IMR-90 (cell line): ENCODE measurements at regions not wholly inside any gene's neighbourhood (a gene's known extent, or its start where the extent isn't known, plus 50 kb on each side); places are given as distances from the start of the nearest gene placed in this dataset.
A peak's percentile ranks its signal among the peaks of the same experiment; 100 is the strongest.

Experiments used
- ATAC-seq: fragments of 200-7000 bp; cut with Tn5 transposase; 2 replicates; pipeline ENCODE4 v1.9.1; 2020; ENCODE audit warnings: low read depth, mild to moderate bottlenecking, moderate library complexity
- BruUV-seq: library from RNA; stranded (reverse); fragments of 400-500 nt; replicated peaks from 2 replicates; lab custom pipeline; 2021; lab: Mats Ljungman, UMichigan
- CTCF ChIA-PET: fragments of 300-600 bp; formaldehyde crosslinking; extraction: SDS; loops from one replicate; lab custom pipeline; 2021; ENCODE audit warnings: antibody characterized with exemption; lab: Yijun Ruan, JAX
- POLR2A ChIA-PET: fragments of 300-600 bp; sonication (Branson Sonifier 250); formaldehyde crosslinking; loops from one replicate; lab custom pipeline; 2022; ENCODE audit warnings: antibody characterized with exemption; ENCODE audit not compliant: unreplicated experiment; lab: Charles Lee
- DNase-seq: peaks from one replicate; pipeline ENCODE4 v3.0.0; 2013
- H2AFZ ChIP-seq: replicated peaks from 2 replicates; pipeline ENCODE3; 2013; ENCODE audit warnings: low read length, mild to moderate bottlenecking; ENCODE audit not compliant: poor library complexity
- H2AK5ac ChIP-seq: 2 replicates; pipeline ENCODE4 v1.6.1; 2013; ENCODE audit warnings: low read depth, low read length, inconsistent platforms
- H2AK9ac ChIP-seq: replicated peaks from 2 replicates; pipeline ENCODE3; 2013; ENCODE audit warnings: mild to moderate bottlenecking, low read depth, low read length, moderate library complexity; ENCODE audit not compliant: poor library complexity
- H2BK120ac ChIP-seq: 2 replicates; pipeline ENCODE4 v1.6.1; 2013; ENCODE audit warnings: low read depth, low read length, inconsistent platforms
- H2BK15ac ChIP-seq: 3 replicates; pipeline ENCODE4 v1.6.1; 2013; ENCODE audit warnings: low read depth, low read length, inconsistent platforms
- H2BK20ac ChIP-seq: 2 replicates; pipeline ENCODE4 v1.6.1; 2013; ENCODE audit warnings: low read depth, mild to moderate bottlenecking, inconsistent platforms, low read length, moderate library complexity
- H2BK5ac ChIP-seq: 2 replicates; pipeline ENCODE4 v1.6.1; 2013; ENCODE audit warnings: mild to moderate bottlenecking, low read depth, low read length, inconsistent platforms; ENCODE audit not compliant: poor library complexity, severe bottlenecking
- H3K14ac ChIP-seq: replicated peaks from 2 replicates; pipeline ENCODE4 v1.6.1; 2013; ENCODE audit warnings: low read depth, low read length, inconsistent platforms
- H3K18ac ChIP-seq: 2 replicates; pipeline ENCODE4 v1.6.1; 2013; ENCODE audit warnings: low read depth, low read length, control low read depth
- H3K23ac ChIP-seq: 2 replicates; pipeline ENCODE4 v1.6.1; 2013; ENCODE audit warnings: low read depth, low read length, inconsistent platforms
- H3K27ac ChIP-seq: 2 replicates; pipeline ENCODE4 v1.5.1; 2013; ENCODE audit warnings: mild to moderate bottlenecking, control low read depth, low read length; ENCODE audit not compliant: insufficient read depth
- H3K27me3 ChIP-seq: 2 replicates; pipeline ENCODE4 v1.6.1; 2013; ENCODE audit warnings: low read length; ENCODE audit not compliant: control insufficient read depth, insufficient read depth
- H3K36me3 ChIP-seq: 2 replicates; pipeline ENCODE4 v1.6.1; 2013; ENCODE audit warnings: low read length, mixed read lengths; ENCODE audit not compliant: control insufficient read depth, insufficient read depth
- H3K4ac ChIP-seq: 2 replicates; pipeline ENCODE4 v1.6.1; 2013; ENCODE audit warnings: low read depth, low read length, inconsistent platforms
- H3K4me1 ChIP-seq: 2 replicates; pipeline ENCODE4 v1.6.1; 2013; ENCODE audit warnings: low read length, mixed read lengths; ENCODE audit not compliant: control insufficient read depth, insufficient read depth
- H3K4me2 ChIP-seq: 2 replicates; pipeline ENCODE4 v1.6.1; 2013; ENCODE audit warnings: low read depth, mild to moderate bottlenecking, control low read depth, low read length, moderate library complexity
- H3K4me3 ChIP-seq: 2 replicates; pipeline ENCODE4 v1.5.1; 2013; ENCODE audit warnings: low read depth, mild to moderate bottlenecking, control low read depth, low read length, moderate library complexity; ENCODE audit not compliant: insufficient read depth
- H3K56ac ChIP-seq: 2 replicates; pipeline ENCODE4 v1.6.1; 2013; ENCODE audit warnings: low read length, inconsistent platforms; ENCODE audit not compliant: insufficient read depth; ENCODE audit errors: extremely low read depth
- H3K79me1 ChIP-seq, 2 experiments: 2 replicates each; pipeline ENCODE4 v1.6.1; 2013; ENCODE audit warnings: low read length in 2 of 2, inconsistent platforms in 1 of 2, low read depth in 1 of 2
- H3K9ac ChIP-seq: 2 replicates; pipeline ENCODE4 v1.6.1; 2013; ENCODE audit warnings: low read depth, low read length, control low read depth
- H3K9me1 ChIP-seq: 2 replicates; pipeline ENCODE4 v1.6.1; 2013; ENCODE audit warnings: low read length, inconsistent platforms; ENCODE audit not compliant: insufficient read depth
- H3K9me3 ChIP-seq: 2 replicates; pipeline ENCODE4 v1.6.1; 2013; ENCODE audit warnings: low read length; ENCODE audit not compliant: control insufficient read depth, insufficient read depth
- H4K20me1 ChIP-seq: 2 replicates; pipeline ENCODE4 v1.6.1; 2013; ENCODE audit warnings: low read length, inconsistent platforms; ENCODE audit not compliant: insufficient read depth
- H4K5ac ChIP-seq: 2 replicates; pipeline ENCODE4 v1.6.1; 2013; ENCODE audit warnings: mild to moderate bottlenecking, low read depth, low read length, control low read depth
- H4K8ac ChIP-seq, 2 experiments: 2 replicates each; pipeline ENCODE4 v1.6.1; 2013; ENCODE audit warnings: low read depth in 2 of 2, low read length in 2 of 2, control low read depth in 1 of 2, inconsistent platforms in 1 of 2
- H4K91ac ChIP-seq: 2 replicates; pipeline ENCODE4 v1.6.1; 2013; ENCODE audit warnings: low read depth, low read length, inconsistent platforms; ENCODE audit not compliant: insufficient read depth
- CHD1 ChIP-seq: IDR thresholded peaks from 2 replicates; pipeline ENCODE4 v1.6.1; 2012; ENCODE audit warnings: low read depth, low read length, improper control_type of control experiment
- CTCF ChIP-seq: conservative IDR thresholded peaks from 2 replicates; pipeline ENCODE4 v1.5.1; 2012; ENCODE audit warnings: mild to moderate bottlenecking, low read depth, low read length, improper control_type of control experiment
- MAFK ChIP-seq: IDR thresholded peaks from 2 replicates; pipeline ENCODE4 v1.6.1; 2012; ENCODE audit warnings: low read depth, low read length, improper control_type of control experiment
- MAZ ChIP-seq: IDR thresholded peaks from 2 replicates; pipeline ENCODE4 v1.6.1; 2012; ENCODE audit warnings: low read depth, mild to moderate bottlenecking, low read length, improper control_type of control experiment, moderate library complexity, borderline replicate concordance
- NFE2L2 ChIP-seq: fragments of 150-350 bp; IDR thresholded peaks from 2 replicates; pipeline ENCODE4 v1.6.1; 2016; ENCODE audit warnings: low read depth, mild to moderate bottlenecking, low read length
- RAD21 ChIP-seq: IDR thresholded peaks from 2 replicates; pipeline ENCODE4 v1.6.1; 2012; ENCODE audit warnings: low read length, improper control_type of control experiment
- SMC3 ChIP-seq: fragments of 150-350 bp; IDR thresholded peaks from 2 replicates; pipeline ENCODE4 v1.6.1; 2016; ENCODE audit warnings: low read depth, mild to moderate bottlenecking, antibody characterized with exemption, low read length, moderate library complexity
- WGBS, 2 experiments: methylation state at CpG; one replicate each; pipeline versions ENCODE4 v1.1.5 to v1.1.7; 2013; ENCODE audit warnings: missing lambda C conversion rate in 2 of 2; ENCODE audit not compliant: insufficient read length in 1 of 2; ENCODE audit errors: extremely low coverage in 2 of 2; 5-methylcytosine and 5-hydroxymethylcytosine counted together
- dilution Hi-C: fragments of 300-500 bp; cut with HindIII; formaldehyde crosslinking; loops from one replicate; pipeline ENCODE4 v1.14.3; 2018; ENCODE audit warnings: low sequenced_read_pairs; ENCODE audit not compliant: unreplicated experiment
- in situ Hi-C: fragments of 300-500 bp; cut with MboI; formaldehyde crosslinking; loops from 3 replicates; pipeline ENCODE4 v1.14.3; 2019; ENCODE audit warnings: low sequenced_read_pairs, inconsistent platforms, mixed read lengths
- intact Hi-C: fragments of 100-400 bp; cut with micrococcal nuclease; formaldehyde crosslinking; loops from 2 replicates; pipeline ENCODE4 v1.10.0; 2022

GRCh38 chr15:38997841-38998240 is 433.2 kb upstream of the RASGRP1 start:
- Histone ChIP-seq H2BK5ac (peak overlapping the region; percentile 100), H3K27me3 (no peaks in the 10 kb centered on the region), H3K9ac (no peak overlapping the region), H2BK20ac (peak overlapping the region; percentile 57; the same call in 1 of the 2 replicates), H3K14ac (no peak overlapping the region; the same call in 1 of the 2 replicates), H3K23ac (no peak overlapping the region; the same call in 1 of the 2 replicates), H4K91ac (no peak overlapping the region; the same call in 1 of the 2 replicates), H3K4me1 (peaks cover 26% of the 10 kb centered on the region), H3K27ac (no peak overlapping the region), H4K8ac (peak overlapping the region; percentile 78 to 84; a peak in 1 of 4 replicates), H4K5ac (peak overlapping the region; percentile 77; the same call in 1 of the 2 replicates), H3K36me3 (no peaks in the 10 kb centered on the region), H3K9me1 (peaks cover 8% of the 10 kb centered on the region; the same call in 1 of the 2 replicates), H3K18ac (peak overlapping the region; percentile 100; the same call in 1 of the 2 replicates), H3K4ac (peak overlapping the region; percentile 80; the same call in 1 of the 2 replicates), H3K79me1 (no peaks in the 10 kb centered on the region), H4K20me1 (no peaks in the 10 kb centered on the region), H2AK5ac (no peak overlapping the region), H3K9me3 (no peaks in the 10 kb centered on the region; the same call in 1 of the 2 replicates), H3K4me2 (no peak overlapping the region), H3K56ac (no peak overlapping the region), H2BK120ac (peak overlapping the region; percentile 99), H3K4me3 (no peak overlapping the region), H2AK9ac (no peak overlapping the region), H2BK15ac (0 out of 3 replicates have a peak overlapping the region, but pooled peaks have one; percentile 89), H2AFZ (no peak overlapping the region)
- dilution Hi-C loops: no loop called here
- ATAC-seq (no peak), DNase-seq (no peak)
- POLR2A ChIA-PET: no interaction called here
- in situ Hi-C loops: no loop called here
- CTCF ChIA-PET: no interaction called here
- intact Hi-C loops: loop anchor here (2.0 to 5.0 kb wide), 5 partner anchors 135 to 583 kb away; partner anchors contain the start of gene THBS1
- BruUV-seq: no TSS peak
- no peak for TF ChIP-seq CTCF
- no peak for TF ChIP-seq CHD1
- TF ChIP-seq MAZ: no peak
- TF ChIP-seq RAD21: no peak
- TF ChIP-seq NFE2L2: no peak
- TF ChIP-seq SMC3: no peak
- no peak for TF ChIP-seq MAFK
- no CpG with 5 or more reads among the region's 1 CpG for WGBS, 2 experiments
